ENCODE measurements at regions not wholly inside any gene's neighbourhood (a gene's known extent, or its start where the extent isn't known, plus 50 kb on each side); places are given as distances from the start of the nearest gene placed in this dataset.
A peak's percentile ranks its signal among the peaks of the same experiment; 100 is the strongest.
"Not testable (repeated sequence)": the region's sequence is repeated elsewhere in the genome, so short reads cannot be mapped to it uniquely, and the experiment has no call there.

DNA sequence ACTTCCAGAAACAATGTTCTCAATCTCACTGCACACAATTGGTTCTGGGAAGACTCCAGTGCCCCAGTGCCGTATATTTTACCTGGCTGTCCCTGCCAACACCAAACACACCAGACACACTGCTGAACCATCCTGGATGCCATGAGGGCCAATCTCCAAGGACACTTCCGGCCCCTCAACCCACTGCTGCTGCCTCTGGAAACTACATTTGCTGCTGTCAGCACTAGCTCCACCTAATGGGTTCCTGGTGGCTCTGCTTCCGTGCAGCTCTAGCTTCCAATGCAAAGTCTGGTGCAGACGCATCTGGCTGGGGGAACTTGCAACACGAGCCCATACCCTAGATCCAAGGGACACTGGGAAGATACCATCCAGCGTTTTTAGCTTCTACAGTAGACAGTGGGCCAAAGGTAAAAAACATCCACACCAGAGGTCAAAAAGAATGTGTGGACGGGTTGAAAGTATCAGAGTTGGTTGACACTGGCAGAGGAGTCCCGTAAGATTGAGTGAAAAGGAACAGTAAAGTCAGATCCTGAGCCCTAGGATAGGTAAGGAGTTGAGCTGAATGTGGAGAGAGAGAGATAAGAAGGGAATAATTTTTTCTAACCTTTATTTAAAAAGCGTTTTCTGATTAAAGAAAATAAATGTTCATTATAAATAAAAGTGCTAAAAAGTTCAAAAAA is 99.7 kb upstream of the KIF2A start:
- no peak for DNase-seq (ENCODE audit: low read depth)

DNA sequence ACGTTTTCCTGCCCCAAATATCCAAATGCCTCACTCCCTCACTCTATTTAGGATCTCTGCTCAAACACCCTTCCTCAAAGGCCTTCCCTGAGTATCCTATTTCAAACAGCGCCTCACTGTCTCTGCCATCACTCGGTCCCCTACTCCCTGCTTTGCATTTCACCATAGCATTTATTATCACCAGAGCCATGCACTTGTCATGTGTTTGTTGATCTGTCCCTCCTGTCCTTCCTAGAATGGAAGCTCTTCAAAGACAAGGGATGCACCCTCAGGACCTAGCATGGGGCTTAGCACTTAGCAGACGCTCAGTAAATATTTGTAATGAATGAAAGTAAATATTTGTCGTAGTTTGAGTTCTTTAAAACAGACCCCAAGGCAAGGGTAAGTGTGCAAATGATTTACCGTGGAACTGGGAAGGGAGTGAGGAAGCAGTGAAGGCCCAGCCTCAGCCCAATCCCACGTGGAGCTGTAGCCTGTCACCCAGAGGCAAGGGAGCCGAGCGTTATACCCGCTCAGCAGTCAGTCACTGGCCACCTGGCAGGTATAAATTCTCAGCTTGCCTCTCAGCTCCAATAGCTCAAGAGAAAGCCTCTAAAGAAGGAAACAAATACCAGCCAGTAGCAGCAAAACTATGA is 97.7 kb upstream of the KIF2A start:
- TF ChIP-seq, protein P1, sequence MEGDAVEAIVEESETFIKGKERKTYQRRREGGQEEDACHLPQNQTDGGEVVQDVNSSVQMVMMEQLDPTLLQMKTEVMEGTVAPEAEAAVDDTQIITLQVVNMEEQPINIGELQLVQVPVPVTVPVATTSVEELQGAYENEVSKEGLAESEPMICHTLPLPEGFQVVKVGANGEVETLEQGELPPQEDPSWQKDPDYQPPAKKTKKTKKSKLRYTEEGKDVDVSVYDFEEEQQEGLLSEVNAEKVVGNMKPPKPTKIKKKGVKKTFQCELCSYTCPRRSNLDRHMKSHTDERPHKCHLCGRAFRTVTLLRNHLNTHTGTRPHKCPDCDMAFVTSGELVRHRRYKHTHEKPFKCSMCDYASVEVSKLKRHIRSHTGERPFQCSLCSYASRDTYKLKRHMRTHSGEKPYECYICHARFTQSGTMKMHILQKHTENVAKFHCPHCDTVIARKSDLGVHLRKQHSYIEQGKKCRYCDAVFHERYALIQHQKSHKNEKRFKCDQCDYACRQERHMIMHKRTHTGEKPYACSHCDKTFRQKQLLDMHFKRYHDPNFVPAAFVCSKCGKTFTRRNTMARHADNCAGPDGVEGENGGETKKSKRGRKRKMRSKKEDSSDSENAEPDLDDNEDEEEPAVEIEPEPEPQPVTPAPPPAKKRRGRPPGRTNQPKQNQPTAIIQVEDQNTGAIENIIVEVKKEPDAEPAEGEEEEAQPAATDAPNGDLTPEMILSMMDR (IDR thresholded peaks at IDR 0.05; ENCODE audit: low read depth, low read length, missing control alignments), result no peak
- no peak for DNase-seq (ENCODE audit: low read depth)
- in situ Hi-C loops (cut with HindIII; ENCODE audit: low sequenced_read_pairs), result no loop called here

More for the DNA sequence above, 99.7 kb upstream of the KIF2A start:
- TF ChIP-seq, protein P1 (IDR thresholded peaks at IDR 0.05; ENCODE audit: low read depth, low read length, missing control alignments), result no peak
- in situ Hi-C loops (cut with HindIII; ENCODE audit: low sequenced_read_pairs), result no loop called here
- H3K4me3 ChIP-seq (ENCODE audit: low read depth, low read length), result no peak overlapping the region

DNA sequence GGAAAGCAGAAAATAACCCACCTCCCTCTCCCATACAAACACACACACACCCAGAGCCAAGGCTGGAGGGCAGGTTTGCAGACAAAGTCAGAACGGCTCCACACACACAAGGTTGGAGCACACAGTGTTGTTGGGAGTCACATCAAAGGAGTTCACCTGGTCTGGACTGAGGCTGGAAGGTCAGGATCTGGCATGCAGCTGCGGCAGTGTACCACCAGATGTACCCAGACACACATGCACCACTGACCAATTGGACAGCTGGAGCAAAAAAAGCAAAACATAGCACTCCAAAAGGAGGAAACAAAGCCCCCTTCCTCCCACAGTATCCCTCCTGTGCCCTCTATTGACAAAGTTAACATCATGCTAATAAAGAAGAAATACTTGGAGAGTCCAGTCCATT is 94.6 kb upstream of the KIF2A start:
- no peak overlapping the region for H3K4me3 ChIP-seq (ENCODE audit: low read depth, low read length)
- DNase-seq (ENCODE audit: low read depth), result no peak
- TF ChIP-seq, protein P1 (IDR thresholded peaks at IDR 0.05; ENCODE audit: low read depth, low read length, missing control alignments), result no peak
- in situ Hi-C loops (cut with HindIII; ENCODE audit: low sequenced_read_pairs), result no loop called here

More for the DNA sequence above, 97.7 kb upstream of the KIF2A start:
- no peak overlapping the region for H3K4me3 ChIP-seq (ENCODE audit: low read depth, low read length)

DNA sequence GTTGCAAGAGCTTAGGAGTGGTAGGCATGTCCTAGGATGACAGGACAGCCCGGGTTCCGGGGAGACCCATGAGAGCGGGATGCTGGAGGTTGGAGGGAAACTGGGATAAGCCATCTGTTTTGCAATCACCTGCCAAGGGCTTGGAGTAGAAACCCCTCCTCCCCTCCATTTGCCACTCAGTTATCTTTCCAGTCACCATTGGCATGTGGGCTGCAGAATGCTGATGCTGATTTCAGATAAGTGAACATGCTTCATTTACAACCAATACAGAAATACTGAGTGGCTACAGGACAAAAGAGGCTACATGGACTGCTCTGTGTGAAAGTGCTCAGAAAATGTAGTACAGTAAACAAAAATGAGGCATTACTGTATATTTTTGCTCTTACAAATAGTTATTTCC is 93.4 kb upstream of the KIF2A start:
- TF ChIP-seq, protein P1 (IDR thresholded peaks at IDR 0.05; ENCODE audit: low read depth, low read length, missing control alignments), result no peak
- in situ Hi-C loops (cut with HindIII; ENCODE audit: low sequenced_read_pairs), result no loop called here
- no peak overlapping the region for H3K4me3 ChIP-seq (ENCODE audit: low read depth, low read length)
- no peak for DNase-seq (ENCODE audit: low read depth)

DNA sequence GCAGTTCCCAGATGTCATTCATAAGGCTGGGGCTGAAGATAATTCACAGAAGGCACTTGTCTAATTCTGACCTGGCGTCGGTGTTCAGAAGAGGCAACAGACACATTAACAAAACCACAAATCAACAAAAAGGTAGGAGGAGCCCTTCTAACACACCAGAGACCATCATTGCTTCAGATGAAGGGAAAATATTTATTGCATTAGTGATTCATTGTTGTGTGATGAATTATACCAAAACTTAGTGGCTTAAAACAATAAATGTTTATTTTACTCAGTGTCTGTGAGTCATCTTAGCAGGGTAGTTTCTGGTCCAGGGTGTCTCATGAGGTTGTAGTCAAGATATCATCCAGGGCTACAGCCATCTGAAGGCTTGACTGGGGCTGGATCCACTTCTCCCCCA is 91.3 kb upstream of the KIF2A start:
- TF ChIP-seq, protein P1 (IDR thresholded peaks at IDR 0.05; ENCODE audit: low read depth, low read length, missing control alignments), result no peak
- no peak overlapping the region for H3K4me3 ChIP-seq (ENCODE audit: low read depth, low read length)
- in situ Hi-C loops (cut with HindIII; ENCODE audit: low sequenced_read_pairs), result no loop called here
- no peak for DNase-seq (ENCODE audit: low read depth)

DNA sequence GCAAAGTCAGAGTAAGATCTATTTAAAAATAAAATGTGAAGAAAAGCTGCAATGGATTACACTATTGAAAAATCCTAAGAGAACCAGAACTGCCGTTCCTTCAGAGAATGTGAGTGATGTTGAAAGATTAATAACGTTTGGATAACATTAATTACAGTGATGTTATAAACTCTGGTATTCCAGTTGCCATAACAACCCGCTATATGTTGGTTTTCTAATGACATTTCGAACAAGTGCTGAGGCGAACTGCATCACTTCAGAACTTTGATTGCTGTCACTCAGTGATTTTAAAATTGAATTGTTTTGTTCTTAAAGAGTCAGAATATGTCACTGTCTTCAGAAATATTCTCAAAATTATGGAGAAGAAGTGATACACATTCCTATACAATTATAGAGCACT is 89.4 kb upstream of the KIF2A start:
- H3K4me3 ChIP-seq (ENCODE audit: low read depth, low read length); DNase-seq (ENCODE audit: low read depth); in situ Hi-C loops (cut with HindIII; ENCODE audit: low sequenced_read_pairs): not testable (repeated sequence)

DNA sequence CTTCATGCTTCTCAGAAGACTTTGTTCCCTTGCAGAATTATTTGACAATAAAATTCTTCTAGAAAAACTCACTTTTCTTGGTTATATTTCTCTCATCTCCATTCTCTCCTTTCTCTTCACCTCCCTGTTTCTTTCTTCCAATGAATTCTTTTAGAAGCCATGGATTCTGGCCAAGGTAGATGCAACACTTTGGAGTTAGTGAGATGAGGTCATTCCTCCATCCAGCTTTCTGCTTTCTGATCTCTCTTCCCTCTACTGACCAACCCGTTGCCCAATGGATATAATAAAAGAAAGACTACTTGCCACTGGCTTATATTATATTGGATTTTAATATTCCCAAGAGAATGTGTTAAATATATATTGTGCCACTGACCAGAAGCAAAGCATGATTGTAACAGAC is 88.9 kb upstream of the KIF2A start:
- DNase-seq (ENCODE audit: low read depth); in situ Hi-C loops (cut with HindIII; ENCODE audit: low sequenced_read_pairs); H3K4me3 ChIP-seq (ENCODE audit: low read depth, low read length): not testable (repeated sequence)

DNA sequence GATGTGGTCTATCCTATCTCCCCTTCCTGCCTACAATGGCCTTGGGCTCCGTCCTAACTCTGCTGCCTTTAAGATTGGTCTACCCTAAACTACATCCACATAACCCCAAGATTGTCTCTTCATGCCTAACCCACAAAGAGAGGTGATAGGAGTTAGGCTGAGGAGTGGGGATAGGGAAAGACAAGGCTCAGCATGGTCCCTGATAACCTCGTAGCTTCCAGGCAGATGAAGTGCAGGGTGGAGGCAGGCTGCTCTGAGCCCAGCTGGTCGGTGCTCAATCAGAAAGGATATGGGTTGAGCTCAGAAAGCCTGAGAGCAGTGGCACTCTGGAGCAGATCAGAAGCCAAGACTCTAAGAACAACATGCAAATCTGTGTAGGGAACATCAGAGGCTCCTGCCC is 87.1 kb upstream of the KIF2A start:
- in situ Hi-C loops (cut with HindIII; ENCODE audit: low sequenced_read_pairs); H3K4me3 ChIP-seq (ENCODE audit: low read depth, low read length); DNase-seq (ENCODE audit: low read depth): not testable (repeated sequence)

DNA sequence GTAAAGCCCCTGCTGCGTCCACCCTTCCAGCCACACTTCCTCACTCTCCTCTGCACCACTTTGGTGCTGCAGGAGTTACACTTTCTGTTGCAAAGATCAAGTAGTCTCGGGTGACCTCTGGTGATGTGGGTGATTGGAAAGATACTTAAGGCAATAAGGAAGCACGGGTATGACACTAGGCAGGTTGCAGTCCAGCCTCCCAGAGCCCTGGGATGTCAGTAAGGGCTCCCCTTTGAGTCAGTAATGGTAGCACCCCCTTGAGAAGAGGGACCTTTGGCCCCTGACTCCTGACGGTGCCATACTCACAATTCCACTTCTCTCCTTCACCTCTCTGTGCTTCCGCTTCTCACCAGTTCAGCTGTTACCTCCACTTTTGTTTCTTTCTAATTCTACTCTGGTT is 84.1 kb upstream of the KIF2A start:
- DNase-seq (ENCODE audit: low read depth); H3K4me3 ChIP-seq (ENCODE audit: low read depth, low read length); in situ Hi-C loops (cut with HindIII; ENCODE audit: low sequenced_read_pairs): not testable (repeated sequence)

DNA sequence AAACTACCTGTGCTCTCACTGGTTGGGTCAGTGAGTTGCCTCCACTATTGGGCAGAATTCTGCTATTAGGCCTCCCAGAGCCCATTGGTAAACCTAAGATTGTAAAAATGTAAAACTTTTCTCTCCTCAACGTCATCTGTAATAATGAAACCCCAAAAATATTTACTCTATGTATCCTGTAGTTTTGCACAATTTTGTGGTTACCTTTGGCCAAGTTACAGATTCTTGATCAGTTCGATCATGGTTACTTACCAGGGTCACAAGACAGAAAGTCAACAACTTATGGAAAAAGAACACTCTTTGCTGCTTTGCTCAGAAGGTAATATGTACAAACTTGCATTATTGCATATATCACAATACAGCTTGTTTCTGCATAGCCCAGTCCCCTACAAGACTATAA is 83.7 kb upstream of the KIF2A start:
- in situ Hi-C loops (cut with HindIII; ENCODE audit: low sequenced_read_pairs), result not testable (repeated sequence)
- peak; percentile 43 for DNase-seq (ENCODE audit: low read depth)

More for the DNA sequence above, 83.7 kb upstream of the KIF2A start:
- not testable (repeated sequence) for H3K4me3 ChIP-seq (ENCODE audit: low read depth, low read length)
